Stimulated activated effector memory CD8-positive, alpha-beta T cell treated with anti-CD3 and anti-CD28 coated beads, Interleukin-12 subunit alpha, Interleukin-12 subunit beta, amount 100 ng/mL, for 72 hours (primary cell): ENCODE measurements at regions not wholly inside any gene's neighbourhood (a gene's known extent, or its start where the extent isn't known, plus 50 kb on each side); places are given as distances from the start of the nearest gene placed in this dataset.

Experiments used
- ATAC-seq: fragments of 150-1000 bp; cut with Tn5 transposase; 2 replicates; pipeline ENCODE4 v1.10.0; 2021
- DNase-seq, 2 donors: peaks; one replicate each; pipeline ENCODE4 v3.0.0; 2021 to 2022; ENCODE audit warnings: low spot score in 2 of 2
- H3K27ac Mint-ChIP-seq: one replicate; pipeline ENCODE4 v1.8.0; 2022; ENCODE audit warnings: mild to moderate bottlenecking, mixed read lengths
- H3K36me3 Mint-ChIP-seq: one replicate; pipeline ENCODE4 v1.8.0; 2022; ENCODE audit warnings: mild to moderate bottlenecking, mixed read lengths
- H3K4me1 Mint-ChIP-seq: one replicate; pipeline ENCODE4 v1.8.0; 2022; ENCODE audit warnings: mixed read lengths
- H3K4me3 Mint-ChIP-seq: one replicate; pipeline ENCODE4 v1.8.0; 2022; ENCODE audit warnings: mild to moderate bottlenecking, mixed read lengths
- H3K9me3 Mint-ChIP-seq: one replicate; pipeline ENCODE4 v1.8.0; 2022; ENCODE audit warnings: mixed read lengths

DNA sequence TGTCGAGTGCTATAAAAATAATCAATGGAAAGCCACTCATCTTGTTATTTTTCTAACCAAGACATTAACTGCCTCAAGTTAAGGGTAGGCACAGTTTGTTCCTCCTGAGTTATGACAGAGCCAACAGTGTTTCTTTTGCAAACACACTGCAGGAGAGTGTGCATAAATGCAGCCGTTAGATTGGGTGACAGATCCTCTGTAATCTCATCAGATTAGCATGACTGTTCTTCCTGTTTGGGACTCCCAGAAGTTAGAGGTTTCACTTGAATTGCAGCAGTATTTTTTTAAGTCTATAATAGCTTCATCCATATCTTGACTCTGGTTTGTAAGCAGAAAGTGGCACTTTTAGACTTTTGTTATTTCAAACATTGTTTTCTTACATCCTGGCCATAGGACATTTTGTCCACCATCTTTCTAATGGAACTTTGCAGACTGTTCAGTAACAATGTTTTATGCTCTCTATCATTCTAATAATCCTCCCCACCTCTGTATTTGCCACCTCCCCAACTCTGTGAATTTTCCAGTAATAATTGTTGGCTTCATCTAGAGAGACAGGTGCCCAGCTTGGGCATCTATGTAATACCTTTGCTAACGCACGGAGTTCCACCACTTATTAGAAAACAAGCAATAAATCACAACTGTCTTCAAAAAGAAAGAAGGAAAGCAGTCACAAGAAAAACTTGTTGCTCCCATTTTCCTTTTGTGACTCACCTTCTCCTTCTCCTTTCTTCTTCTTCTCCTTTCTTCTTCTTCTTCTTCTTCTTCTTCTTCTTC is 560.0 kb downstream of the ADCYAP1 start:
- Mint-ChIP-seq H3K27ac (no peak overlapping the region), H3K4me1 (no peaks in the 10 kb centered on the region), H3K9me3 (peaks cover 7% of the 10 kb centered on the region), H3K4me3 (no peak overlapping the region), H3K36me3 (no peaks in the 10 kb centered on the region)
- DNase-seq (no peak), ATAC-seq (no peak)

DNA sequence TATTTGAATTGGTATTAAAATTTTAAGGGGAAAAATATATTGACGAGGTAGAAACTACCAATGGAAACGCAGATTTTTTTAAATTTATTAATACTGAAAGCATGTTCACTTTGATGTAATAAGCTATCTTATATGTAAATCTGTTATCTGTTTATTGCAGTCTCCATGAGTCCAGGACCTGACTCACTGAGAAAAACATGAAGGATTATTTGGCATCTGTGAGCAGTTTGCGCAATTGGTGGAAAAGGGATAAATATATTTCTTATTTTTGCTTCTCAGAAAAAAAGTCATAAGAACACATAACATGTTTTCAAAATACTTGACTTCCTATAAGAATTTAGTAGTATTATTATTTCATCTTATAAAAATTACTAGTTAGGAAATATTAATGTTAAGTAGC is 561.4 kb downstream of the ADCYAP1 start:
- H3K36me3 Mint-ChIP-seq = no peaks in the 10 kb centered on the region
- no peak overlapping the region for H3K4me3 Mint-ChIP-seq
- H3K4me1 Mint-ChIP-seq = no peaks in the 10 kb centered on the region
- H3K27ac Mint-ChIP-seq = no peak overlapping the region
- no peak for ATAC-seq
- peaks cover 10% of the 10 kb centered on the region for H3K9me3 Mint-ChIP-seq
- no peak for DNase-seq

GRCh38 chr18:1467461-1467964 is 562.8 kb downstream of the ADCYAP1 start:
- Mint-ChIP-seq H3K27ac (no peak overlapping the region), H3K4me3 (no peak overlapping the region), H3K9me3 (peaks cover 11% of the 10 kb centered on the region), H3K36me3 (no peaks in the 10 kb centered on the region), H3K4me1 (no peaks in the 10 kb centered on the region)
- DNase-seq = no peak
- no peak for ATAC-seq

- no peaks in the 10 kb centered on the region for H3K36me3 Mint-ChIP-seq
- no peak for ATAC-seq
- H3K27ac Mint-ChIP-seq = no peak overlapping the region
- no peaks in the 10 kb centered on the region for H3K4me1 Mint-ChIP-seq
- DNase-seq = no peak
- H3K9me3 Mint-ChIP-seq = peaks cover 11% of the 10 kb centered on the region
- H3K4me3 Mint-ChIP-seq = no peak overlapping the region
These were observed 563.9 kb downstream of the ADCYAP1 start for GRCh38 chr18:1468550-1468949.

- peaks cover 8% of the 10 kb centered on the region for H3K9me3 Mint-ChIP-seq
These were observed 571.2 kb downstream of the ADCYAP1 start for GRCh38 chr18:1475867-1476266.

GRCh38 chr18:1480309-1480708 is 575.6 kb downstream of the ADCYAP1 start:
- H3K36me3 Mint-ChIP-seq = no peaks in the 10 kb centered on the region
- ATAC-seq = no peak
- H3K27ac Mint-ChIP-seq = no peak overlapping the region
- DNase-seq = no peak
- H3K4me3 Mint-ChIP-seq = no peak overlapping the region
- H3K9me3 Mint-ChIP-seq = peaks cover 5% of the 10 kb centered on the region
- H3K4me1 Mint-ChIP-seq = no peaks in the 10 kb centered on the region

More at GRCh38 chr18:1475867-1476266, 571.2 kb downstream of the ADCYAP1 start:
- Mint-ChIP-seq H3K4me3 (no peak overlapping the region), H3K27ac (no peak overlapping the region), H3K4me1 (no peaks in the 10 kb centered on the region), H3K36me3 (no peaks in the 10 kb centered on the region)
- ATAC-seq (no peak), DNase-seq (no peak)

GRCh38 chr18:1481577-1481976 is 576.9 kb downstream of the ADCYAP1 start:
- no peaks in the 10 kb centered on the region for H3K4me1 Mint-ChIP-seq
- no peak overlapping the region for H3K4me3 Mint-ChIP-seq
- no peak overlapping the region for H3K27ac Mint-ChIP-seq
- DNase-seq = no peak
- no peaks in the 10 kb centered on the region for H3K36me3 Mint-ChIP-seq
- ATAC-seq = no peak
- no peaks in the 10 kb centered on the region for H3K9me3 Mint-ChIP-seq

GRCh38 chr18:1483385-1483784 is 578.7 kb downstream of the ADCYAP1 start:
- Mint-ChIP-seq H3K36me3 (no peaks in the 10 kb centered on the region), H3K27ac (no peak overlapping the region), H3K9me3 (no peaks in the 10 kb centered on the region), H3K4me3 (no peak overlapping the region), H3K4me1 (no peaks in the 10 kb centered on the region)
- DNase-seq (no peak), ATAC-seq (no peak)

DNA sequence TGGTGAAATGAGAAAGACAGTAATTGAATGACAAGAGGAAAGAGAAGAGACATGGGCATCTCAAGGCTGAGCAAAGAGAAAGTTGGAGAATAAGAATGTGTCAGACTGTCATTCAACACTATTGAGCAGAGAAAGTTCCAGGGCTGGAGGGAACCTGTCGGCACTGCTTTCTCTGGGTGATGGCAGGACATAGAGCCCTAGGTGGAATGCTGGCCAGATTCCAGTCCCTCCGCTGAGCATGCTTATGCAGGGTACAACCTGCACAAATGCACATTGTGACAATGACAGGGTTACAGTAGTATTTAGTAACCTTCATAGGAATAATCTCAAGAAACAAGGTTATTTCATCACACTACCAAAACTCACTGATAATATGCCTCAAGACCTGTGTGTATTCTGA is 582.8 kb downstream of the ADCYAP1 start:
- no peaks in the 10 kb centered on the region for H3K36me3 Mint-ChIP-seq
- H3K27ac Mint-ChIP-seq = no peak overlapping the region
- H3K4me3 Mint-ChIP-seq = no peak overlapping the region
- ATAC-seq (peak; percentile 39), DNase-seq (no peak)
- H3K4me1 Mint-ChIP-seq = no peaks in the 10 kb centered on the region
- H3K9me3 Mint-ChIP-seq = peaks cover 7% of the 10 kb centered on the region

DNA sequence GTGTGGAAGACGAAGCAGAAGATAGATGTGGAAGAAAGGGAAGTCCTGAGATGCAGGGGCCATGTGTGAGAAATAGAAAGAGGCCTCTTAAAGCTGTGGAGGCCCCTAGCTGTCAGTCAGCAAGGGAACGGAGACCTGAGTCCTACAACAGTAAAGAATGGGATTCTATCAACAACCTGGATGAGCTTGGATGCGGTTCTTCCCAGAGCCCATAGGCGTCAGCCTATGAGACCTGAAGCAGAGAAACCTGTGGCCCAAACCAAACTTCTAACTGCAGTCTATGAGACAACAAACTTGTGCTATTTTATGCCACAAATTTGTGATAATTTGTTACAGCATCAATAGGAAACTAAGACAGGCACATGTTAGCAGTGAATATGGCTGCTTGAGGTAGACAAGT is 583.7 kb downstream of the ADCYAP1 start:
- Mint-ChIP-seq H3K27ac (no peak overlapping the region), H3K9me3 (peaks cover 10% of the 10 kb centered on the region), H3K36me3 (no peaks in the 10 kb centered on the region), H3K4me3 (no peak overlapping the region), H3K4me1 (no peaks in the 10 kb centered on the region)
- ATAC-seq (peak; percentile 16), DNase-seq (no peak)

GRCh38 chr18:1488957-1489356 is 584.3 kb downstream of the ADCYAP1 start:
- peaks cover 11% of the 10 kb centered on the region for H3K9me3 Mint-ChIP-seq
- H3K4me3 Mint-ChIP-seq = no peak overlapping the region
- ATAC-seq = no peak
- no peaks in the 10 kb centered on the region for H3K4me1 Mint-ChIP-seq
- no peak for DNase-seq
- H3K27ac Mint-ChIP-seq = no peak overlapping the region
- no peaks in the 10 kb centered on the region for H3K36me3 Mint-ChIP-seq

DNA sequence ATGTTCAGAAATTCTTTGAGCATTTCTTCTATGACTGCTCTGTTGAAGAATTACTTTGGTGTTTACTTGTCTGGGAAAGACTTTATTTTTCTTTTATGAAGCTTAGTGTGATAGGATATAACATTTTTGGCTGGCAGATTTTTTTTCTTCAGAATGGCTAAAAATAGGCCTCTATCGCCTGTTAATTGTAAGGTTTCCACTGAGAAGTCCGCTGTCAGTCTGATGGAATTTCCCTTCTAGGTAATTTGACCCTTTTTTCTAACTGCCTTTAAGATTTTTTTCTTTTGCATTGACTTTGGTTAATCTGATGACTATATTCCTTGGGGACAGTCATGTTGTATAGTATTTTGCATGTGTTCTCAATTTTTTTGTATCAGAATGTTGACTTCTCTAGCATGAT is 590.7 kb downstream of the ADCYAP1 start:
- H3K36me3 Mint-ChIP-seq = no peaks in the 10 kb centered on the region
- no peak for ATAC-seq

DNA sequence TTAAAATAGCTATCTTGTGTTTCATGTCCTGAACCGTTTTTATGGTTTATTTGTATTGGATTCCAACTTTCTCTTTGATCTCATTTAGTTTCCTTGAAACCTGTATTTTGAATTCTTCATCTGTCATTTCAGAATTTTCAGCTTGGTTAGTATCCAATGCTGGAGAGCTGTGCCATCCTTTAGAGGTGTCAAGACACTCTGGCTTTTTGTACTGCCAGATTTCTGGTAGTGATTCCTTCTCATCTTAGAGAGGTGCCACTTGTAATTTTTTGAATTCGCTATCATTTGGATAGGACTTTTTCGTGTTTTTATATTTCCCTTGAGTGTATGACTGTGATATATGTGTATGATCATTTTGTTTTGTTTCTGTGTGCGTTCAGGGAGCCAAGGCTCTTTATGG is 591.4 kb downstream of the ADCYAP1 start:
- no peak for DNase-seq
- ATAC-seq = no peak
- Mint-ChIP-seq H3K4me3 (no peak overlapping the region), H3K36me3 (no peaks in the 10 kb centered on the region), H3K9me3 (peaks cover 15% of the 10 kb centered on the region), H3K27ac (no peak overlapping the region), H3K4me1 (no peaks in the 10 kb centered on the region)

More for the DNA sequence above, 590.7 kb downstream of the ADCYAP1 start:
- no peak for DNase-seq
- Mint-ChIP-seq H3K9me3 (peaks cover 17% of the 10 kb centered on the region), H3K27ac (no peak overlapping the region), H3K4me1 (no peaks in the 10 kb centered on the region), H3K4me3 (no peak overlapping the region)

GRCh38 chr18:1498216-1498615 is 593.5 kb downstream of the ADCYAP1 start:
- Mint-ChIP-seq H3K9me3 (peaks cover 10% of the 10 kb centered on the region), H3K4me3 (no peak overlapping the region)
- ATAC-seq = no peak

GRCh38 chr18:1499265-1499664 is 594.6 kb downstream of the ADCYAP1 start:
- Mint-ChIP-seq H3K9me3 (peaks cover 9% of the 10 kb centered on the region), H3K4me1 (no peaks in the 10 kb centered on the region), H3K27ac (no peak overlapping the region), H3K36me3 (no peaks in the 10 kb centered on the region), H3K4me3 (no peak overlapping the region)
- no peak for ATAC-seq
- no peak for DNase-seq

More at GRCh38 chr18:1498216-1498615, 593.5 kb downstream of the ADCYAP1 start:
- no peaks in the 10 kb centered on the region for H3K36me3 Mint-ChIP-seq
- no peaks in the 10 kb centered on the region for H3K4me1 Mint-ChIP-seq
- H3K27ac Mint-ChIP-seq = no peak overlapping the region
- no peak for DNase-seq

DNA sequence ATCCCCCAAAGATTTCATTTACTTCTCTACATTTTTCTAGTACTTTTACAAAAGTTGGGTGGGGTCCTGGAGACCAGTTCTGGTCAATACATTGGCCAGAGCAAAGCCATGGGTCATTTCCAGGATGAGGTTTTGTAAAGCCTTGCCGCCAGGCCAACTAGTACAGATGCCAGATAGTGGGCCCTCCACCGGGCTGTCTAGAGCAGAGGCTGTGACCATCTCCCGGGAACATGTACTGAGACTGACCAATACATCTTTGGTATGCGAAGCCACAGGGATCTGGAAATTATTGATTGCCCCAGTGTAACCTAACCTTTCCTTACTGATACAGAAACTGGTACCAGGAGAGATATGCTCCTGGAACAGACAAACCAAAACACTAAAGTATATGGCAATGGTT is 599.2 kb downstream of the ADCYAP1 start:
- Mint-ChIP-seq H3K9me3 (peaks cover 6% of the 10 kb centered on the region), H3K4me3 (no peak overlapping the region), H3K36me3 (no peaks in the 10 kb centered on the region), H3K4me1 (no peaks in the 10 kb centered on the region), H3K27ac (no peak overlapping the region)
- ATAC-seq (no peak), DNase-seq (no peak)
